ENCODE measurements at regions not wholly inside any gene's neighbourhood (a gene's known extent, or its start where the extent isn't known, plus 50 kb on each side); places are given as distances from the start of the nearest gene placed in this dataset.

DNA sequence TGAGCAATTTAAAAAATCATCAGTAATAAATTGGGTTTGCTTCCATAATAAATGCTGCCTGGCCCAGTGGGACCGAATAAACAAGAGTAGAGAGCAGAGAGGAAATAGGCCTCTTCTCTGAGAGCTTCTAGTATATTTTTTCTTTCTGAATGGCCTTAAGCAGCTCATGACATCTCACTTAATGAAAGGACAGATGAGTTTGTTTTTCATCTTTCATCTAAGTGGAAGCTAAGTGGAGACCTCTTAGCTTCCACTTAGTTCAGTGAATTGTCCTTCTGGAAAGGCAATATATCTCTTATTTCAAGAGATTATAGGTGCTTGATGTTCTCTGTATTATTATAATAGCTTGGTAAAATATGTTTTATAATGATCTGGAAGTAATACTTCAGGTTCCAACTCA is 245.9 kb upstream of the ANO3 start:
- TF ChIP-seq SRF (IDR thresholded peaks at IDR 0.05; ENCODE audit: low read depth) (no peak), JUND (IDR thresholded peaks at IDR 0.05) (no peak), SIN3A (IDR thresholded peaks at IDR 0.05; ENCODE audit: low read depth) (no peak), POLR2A (IDR thresholded peaks at IDR 0.05; ENCODE audit: borderline replicate concordance, extremely low read depth, insufficient read depth, insufficient read length) (no peak), POLR2AphosphoS5 (IDR thresholded peaks at IDR 0.05; ENCODE audit: low read depth, low read length) (no peak), EZH2 (IDR thresholded peaks at IDR 0.05) (no peak), YY1 (IDR thresholded peaks at IDR 0.05; ENCODE audit: extremely low read depth, insufficient replicate concordance, low read depth, low read length) (no peak), ZNF274 (IDR thresholded peaks at IDR 0.05; ENCODE audit: low read depth, low read length) (no peak), CEBPB (IDR thresholded peaks at IDR 0.05; ENCODE audit: low read depth) (no peak)
- TF ChIP-seq, protein P1, sequence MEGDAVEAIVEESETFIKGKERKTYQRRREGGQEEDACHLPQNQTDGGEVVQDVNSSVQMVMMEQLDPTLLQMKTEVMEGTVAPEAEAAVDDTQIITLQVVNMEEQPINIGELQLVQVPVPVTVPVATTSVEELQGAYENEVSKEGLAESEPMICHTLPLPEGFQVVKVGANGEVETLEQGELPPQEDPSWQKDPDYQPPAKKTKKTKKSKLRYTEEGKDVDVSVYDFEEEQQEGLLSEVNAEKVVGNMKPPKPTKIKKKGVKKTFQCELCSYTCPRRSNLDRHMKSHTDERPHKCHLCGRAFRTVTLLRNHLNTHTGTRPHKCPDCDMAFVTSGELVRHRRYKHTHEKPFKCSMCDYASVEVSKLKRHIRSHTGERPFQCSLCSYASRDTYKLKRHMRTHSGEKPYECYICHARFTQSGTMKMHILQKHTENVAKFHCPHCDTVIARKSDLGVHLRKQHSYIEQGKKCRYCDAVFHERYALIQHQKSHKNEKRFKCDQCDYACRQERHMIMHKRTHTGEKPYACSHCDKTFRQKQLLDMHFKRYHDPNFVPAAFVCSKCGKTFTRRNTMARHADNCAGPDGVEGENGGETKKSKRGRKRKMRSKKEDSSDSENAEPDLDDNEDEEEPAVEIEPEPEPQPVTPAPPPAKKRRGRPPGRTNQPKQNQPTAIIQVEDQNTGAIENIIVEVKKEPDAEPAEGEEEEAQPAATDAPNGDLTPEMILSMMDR (IDR thresholded peaks at IDR 0.05 in 2 of 3, conservative IDR thresholded peaks at IDR 0.05 in 1 of 3; ENCODE audit: borderline replicate concordance in 1 of 3, insufficient read depth in 1 of 3, low read depth in 2 of 3, low read length in 2 of 3), result no peak
- TF ChIP-seq, protein P2, sequence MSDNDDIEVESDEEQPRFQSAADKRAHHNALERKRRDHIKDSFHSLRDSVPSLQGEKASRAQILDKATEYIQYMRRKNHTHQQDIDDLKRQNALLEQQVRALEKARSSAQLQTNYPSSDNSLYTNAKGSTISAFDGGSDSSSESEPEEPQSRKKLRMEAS (IDR thresholded peaks at IDR 0.05), result no peak
- TF ChIP-seq, protein P3, sequence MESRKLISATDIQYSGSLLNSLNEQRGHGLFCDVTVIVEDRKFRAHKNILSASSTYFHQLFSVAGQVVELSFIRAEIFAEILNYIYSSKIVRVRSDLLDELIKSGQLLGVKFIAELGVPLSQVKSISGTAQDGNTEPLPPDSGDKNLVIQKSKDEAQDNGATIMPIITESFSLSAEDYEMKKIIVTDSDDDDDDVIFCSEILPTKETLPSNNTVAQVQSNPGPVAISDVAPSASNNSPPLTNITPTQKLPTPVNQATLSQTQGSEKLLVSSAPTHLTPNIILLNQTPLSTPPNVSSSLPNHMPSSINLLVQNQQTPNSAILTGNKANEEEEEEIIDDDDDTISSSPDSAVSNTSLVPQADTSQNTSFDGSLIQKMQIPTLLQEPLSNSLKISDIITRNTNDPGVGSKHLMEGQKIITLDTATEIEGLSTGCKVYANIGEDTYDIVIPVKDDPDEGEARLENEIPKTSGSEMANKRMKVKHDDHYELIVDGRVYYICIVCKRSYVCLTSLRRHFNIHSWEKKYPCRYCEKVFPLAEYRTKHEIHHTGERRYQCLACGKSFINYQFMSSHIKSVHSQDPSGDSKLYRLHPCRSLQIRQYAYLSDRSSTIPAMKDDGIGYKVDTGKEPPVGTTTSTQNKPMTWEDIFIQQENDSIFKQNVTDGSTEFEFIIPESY (IDR thresholded peaks at IDR 0.05; ENCODE audit: extremely low read depth, insufficient replicate concordance, low read length), result no peak

Measured in HCT116 (cell line).